ENCODE measurements at regions not wholly inside any gene's neighbourhood (a gene's known extent, or its start where the extent isn't known, plus 50 kb on each side); places are given as distances from the start of the nearest gene placed in this dataset.

- TF ChIP-seq ZNF324 (tag by site-specific recombination; IDR thresholded peaks at IDR 0.05) = no peak
- TF ChIP-seq CTCF (tag by site-specific recombination; IDR thresholded peaks at IDR 0.05) = no peak
- no peak for TF ChIP-seq ZNF777 (tag by site-specific recombination; IDR thresholded peaks at IDR 0.05; ENCODE audit: borderline replicate concordance)
- TF ChIP-seq REST (tag by site-specific recombination; IDR thresholded peaks at IDR 0.05) = no peak
- no peak for TF ChIP-seq KLF16 (tag by site-specific recombination; IDR thresholded peaks at IDR 0.05)
- TF ChIP-seq ZNF510 (tag by site-specific recombination; IDR thresholded peaks at IDR 0.05; ENCODE audit: insufficient replicate concordance) = no peak
- no peak for TF ChIP-seq ZNF335 (tag by site-specific recombination; conservative IDR thresholded peaks at IDR 0.05)
- no peak for TF ChIP-seq ZNF37A (tag by site-specific recombination; IDR thresholded peaks at IDR 0.05)
- no peak for TF ChIP-seq SP2 (tag by site-specific recombination; IDR thresholded peaks at IDR 0.05)
Measured at GRCh38 chr2:187084524-187084923, 235.6 kb upstream of the ZSWIM2 start.

All from HEK293 (cell line).